PC-3 (cell line): ENCODE measurements at regions not wholly inside any gene's neighbourhood (a gene's known extent, or its start where the extent isn't known, plus 50 kb on each side); places are given as distances from the start of the nearest gene placed in this dataset.

Experiments used
- ATAC-seq: fragments of 200-7000 bp; cut with Tn5 transposase; 2 replicates; pipeline ENCODE4 v1.9.1; 2020; ENCODE audit warnings: mild to moderate bottlenecking, moderate library complexity
- BruUV-seq: library from RNA; stranded (reverse); fragments of 400-500 nt; replicated peaks from 2 replicates; lab custom pipeline; 2021; lab: Mats Ljungman, UMichigan
- CTCF ChIA-PET: fragments of 300-600 bp; sonication (Branson Sonifier 250); formaldehyde crosslinking; loops from one replicate; lab custom pipeline; 2022; ENCODE audit warnings: antibody characterized with exemption; lab: Charles Lee
- POLR2A ChIA-PET: fragments of 300-600 bp; sonication (Branson Sonifier 250); formaldehyde crosslinking; loops from one replicate; lab custom pipeline; 2022; ENCODE audit warnings: antibody characterized with exemption; ENCODE audit not compliant: unreplicated experiment; lab: Charles Lee
- DNase-seq: peaks from one replicate; pipeline ENCODE4 v3.0.0-alpha.2; 2015
- H2AFZ ChIP-seq: fragments of 300-600 bp; sonication (generic); 2 replicates; pipeline ENCODE4 v1.6.0; 2016; ENCODE audit warnings: antibody characterized with exemption, low read length
- H3F3A ChIP-seq: fragments of 300-600 bp; sonication (generic); one replicate; pipeline ENCODE4 v1.6.0; 2017; ENCODE audit warnings: antibody characterized with exemption, low read length, control low read depth, mild to moderate bottlenecking; ENCODE audit not compliant: unreplicated experiment
- H3K27ac ChIP-seq: fragments of 300-600 bp; sonication (generic); 2 replicates; pipeline ENCODE4 v1.5.1; 2016; ENCODE audit warnings: mild to moderate bottlenecking, low read length
- H3K27me3 ChIP-seq: fragments of 300-600 bp; sonication (generic); 2 replicates; pipeline ENCODE4 v1.6.1; 2016; ENCODE audit warnings: low read length, mixed read lengths
- H3K36me3 ChIP-seq: fragments of 300-600 bp; sonication (generic); 2 replicates; pipeline ENCODE4 v1.6.1; 2016; ENCODE audit warnings: low read depth, mixed run types, low read length, mixed read lengths
- H3K4me1 ChIP-seq: fragments of 300-600 bp; sonication (generic); 2 replicates; pipeline ENCODE4 v1.5.1; 2016; ENCODE audit warnings: low read length; ENCODE audit not compliant: insufficient read depth
- H3K4me2 ChIP-seq: fragments of 300-600 bp; sonication (generic); 2 replicates; pipeline ENCODE4 v1.6.0; 2016; ENCODE audit warnings: low read length
- H3K4me3 ChIP-seq: fragments of 300-600 bp; sonication (generic); 2 replicates; pipeline ENCODE4 v1.5.1; 2016; ENCODE audit warnings: mild to moderate bottlenecking, low read length, mixed read lengths
- H3K79me2 ChIP-seq: fragments of 300-600 bp; sonication (generic); 2 replicates; pipeline ENCODE4 v1.6.1; 2017; ENCODE audit warnings: low read length, mixed read lengths
- H3K9ac ChIP-seq: fragments of 300-600 bp; sonication (generic); 2 replicates; pipeline ENCODE4 v1.6.0; 2016; ENCODE audit warnings: mild to moderate bottlenecking, low read length
- H3K9me2 ChIP-seq: fragments of 300-600 bp; sonication (generic); replicated peaks from 2 replicates; pipeline ENCODE4 v1.6.1; 2016; ENCODE audit warnings: mixed run types, low read length, mixed read lengths
- H3K9me3 ChIP-seq: fragments of 300-600 bp; sonication (generic); 2 replicates; pipeline ENCODE4 v1.6.1; 2016; ENCODE audit warnings: low read length, mixed read lengths
- H4K20me1 ChIP-seq: fragments of 300-600 bp; sonication (generic); 2 replicates; pipeline ENCODE4 v1.6.1; 2016; ENCODE audit warnings: low read length, mixed read lengths
- EZH2 ChIP-seq: fragments of 300-600 bp; sonication (generic); IDR thresholded peaks from one replicate; pipeline ENCODE4 v1.6.1; 2017; ENCODE audit warnings: antibody characterized with exemption, mild to moderate bottlenecking, low read length; ENCODE audit not compliant: unreplicated experiment
- EZH2phosphoT487 ChIP-seq: fragments of 300-600 bp; sonication (generic); IDR thresholded peaks from 2 replicates; pipeline ENCODE4 v1.6.1; 2018; ENCODE audit warnings: mild to moderate bottlenecking, antibody characterized with exemption, low read length, borderline replicate concordance
- intact Hi-C: fragments of 100-400 bp; cut with micrococcal nuclease; formaldehyde crosslinking; loops from 2 replicates; pipeline ENCODE4 v1.9.0; 2023
- TF ChIP-seq, protein P1 (sequence below): fragments of 300-600 bp; sonication (generic); conservative IDR thresholded peaks from 2 replicates; pipeline ENCODE4 v1.5.1; 2017; ENCODE audit warnings: antibody characterized with exemption, low read depth, mild to moderate bottlenecking, low read length

DNA sequence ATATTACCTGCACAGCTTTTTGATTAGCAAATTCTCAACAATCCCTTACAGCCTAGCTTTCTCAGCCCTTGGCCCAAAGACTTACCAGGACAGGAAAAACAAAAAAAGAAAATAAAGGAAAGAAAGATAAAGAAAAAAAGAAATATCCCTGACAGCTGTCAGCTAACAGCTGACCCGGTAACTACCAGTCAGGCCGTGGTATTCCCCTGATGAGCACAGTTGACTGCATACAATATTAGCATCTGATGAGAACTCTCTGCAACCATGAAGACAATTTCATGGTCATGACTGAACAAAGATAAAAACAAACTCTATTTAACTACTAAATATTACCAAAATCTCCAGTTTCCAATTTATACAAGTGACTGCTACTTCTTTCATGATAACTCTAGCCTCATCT is 798.8 kb downstream of the PLA2G4A start:
- intact Hi-C loops = no loop called here

GRCh38 chr1:187629075-187629474 is 800.3 kb downstream of the PLA2G4A start:
- H3K4me2 ChIP-seq = no peak overlapping the region
- no peaks in the 10 kb centered on the region for H3K27me3 ChIP-seq
- no peak overlapping the region for H3K9ac ChIP-seq
- no peaks in the 10 kb centered on the region for H3K79me2 ChIP-seq
- DNase-seq (no peak), ATAC-seq (no peak)
- no peak overlapping the region for H3K27ac ChIP-seq
- TF ChIP-seq, protein P1, sequence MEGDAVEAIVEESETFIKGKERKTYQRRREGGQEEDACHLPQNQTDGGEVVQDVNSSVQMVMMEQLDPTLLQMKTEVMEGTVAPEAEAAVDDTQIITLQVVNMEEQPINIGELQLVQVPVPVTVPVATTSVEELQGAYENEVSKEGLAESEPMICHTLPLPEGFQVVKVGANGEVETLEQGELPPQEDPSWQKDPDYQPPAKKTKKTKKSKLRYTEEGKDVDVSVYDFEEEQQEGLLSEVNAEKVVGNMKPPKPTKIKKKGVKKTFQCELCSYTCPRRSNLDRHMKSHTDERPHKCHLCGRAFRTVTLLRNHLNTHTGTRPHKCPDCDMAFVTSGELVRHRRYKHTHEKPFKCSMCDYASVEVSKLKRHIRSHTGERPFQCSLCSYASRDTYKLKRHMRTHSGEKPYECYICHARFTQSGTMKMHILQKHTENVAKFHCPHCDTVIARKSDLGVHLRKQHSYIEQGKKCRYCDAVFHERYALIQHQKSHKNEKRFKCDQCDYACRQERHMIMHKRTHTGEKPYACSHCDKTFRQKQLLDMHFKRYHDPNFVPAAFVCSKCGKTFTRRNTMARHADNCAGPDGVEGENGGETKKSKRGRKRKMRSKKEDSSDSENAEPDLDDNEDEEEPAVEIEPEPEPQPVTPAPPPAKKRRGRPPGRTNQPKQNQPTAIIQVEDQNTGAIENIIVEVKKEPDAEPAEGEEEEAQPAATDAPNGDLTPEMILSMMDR = no peak
- TF ChIP-seq EZH2 (no peak), EZH2phosphoT487 (no peak)
- CTCF ChIA-PET = no interaction called here
- intact Hi-C loops = no loop called here
- H3K36me3 ChIP-seq = no peaks in the 10 kb centered on the region
- BruUV-seq = no TSS peak
- no peaks in the 10 kb centered on the region for H3K9me3 ChIP-seq
- no peaks in the 10 kb centered on the region for H4K20me1 ChIP-seq
- POLR2A ChIA-PET = no interaction called here
- no peak overlapping the region for H2AFZ ChIP-seq
- H3K4me1 ChIP-seq = no peaks in the 10 kb centered on the region
- no peaks in the 10 kb centered on the region for H3K9me2 ChIP-seq
- no peak overlapping the region for H3K4me3 ChIP-seq
- no peaks in the 10 kb centered on the region for H3F3A ChIP-seq

More for the DNA sequence above, 798.8 kb downstream of the PLA2G4A start:
- CTCF ChIA-PET = no interaction called here
- ATAC-seq = no peak
- BruUV-seq = no TSS peak
- Histone ChIP-seq H3F3A (no peaks in the 10 kb centered on the region), H3K9me3 (no peaks in the 10 kb centered on the region), H3K4me2 (no peak overlapping the region), H3K36me3 (no peaks in the 10 kb centered on the region), H4K20me1 (no peaks in the 10 kb centered on the region), H3K4me1 (no peaks in the 10 kb centered on the region), H3K9me2 (no peaks in the 10 kb centered on the region), H3K79me2 (no peaks in the 10 kb centered on the region), H3K4me3 (no peak overlapping the region), H3K27ac (no peak overlapping the region), H3K9ac (no peak overlapping the region), H2AFZ (no peak overlapping the region), H3K27me3 (no peaks in the 10 kb centered on the region)
- DNase-seq = no peak
- POLR2A ChIA-PET = no interaction called here
- TF ChIP-seq EZH2phosphoT487 = no peak
- TF ChIP-seq EZH2 = no peak
- TF ChIP-seq, protein P1 = no peak

- CTCF ChIA-PET = no interaction called here
- H3K27me3 ChIP-seq = no peaks in the 10 kb centered on the region
- no peaks in the 10 kb centered on the region for H4K20me1 ChIP-seq
- no peaks in the 10 kb centered on the region for H3K9me2 ChIP-seq
- DNase-seq (no peak), ATAC-seq (no peak)
- no peak overlapping the region for H3K27ac ChIP-seq
- H3F3A ChIP-seq = no peaks in the 10 kb centered on the region
- POLR2A ChIA-PET = no interaction called here
- TF ChIP-seq EZH2 (no peak), EZH2phosphoT487 (no peak)
- TF ChIP-seq, protein P1 = no peak
- no peak overlapping the region for H3K9ac ChIP-seq
- no peaks in the 10 kb centered on the region for H3K9me3 ChIP-seq
- no peak overlapping the region for H3K4me3 ChIP-seq
- H3K36me3 ChIP-seq = no peaks in the 10 kb centered on the region
- no peak overlapping the region for H2AFZ ChIP-seq
- intact Hi-C loops = no loop called here
- no TSS peak for BruUV-seq
- no peaks in the 10 kb centered on the region for H3K4me1 ChIP-seq
- H3K4me2 ChIP-seq = no peak overlapping the region
- H3K79me2 ChIP-seq = no peaks in the 10 kb centered on the region
Observed at GRCh38 chr1:187630653-187631380, 802.1 kb downstream of the PLA2G4A start.
